ENCODE measurements at regions not wholly inside any gene's neighbourhood (a gene's known extent, or its start where the extent isn't known, plus 50 kb on each side); places are given as distances from the start of the nearest gene placed in this dataset.

DNA sequence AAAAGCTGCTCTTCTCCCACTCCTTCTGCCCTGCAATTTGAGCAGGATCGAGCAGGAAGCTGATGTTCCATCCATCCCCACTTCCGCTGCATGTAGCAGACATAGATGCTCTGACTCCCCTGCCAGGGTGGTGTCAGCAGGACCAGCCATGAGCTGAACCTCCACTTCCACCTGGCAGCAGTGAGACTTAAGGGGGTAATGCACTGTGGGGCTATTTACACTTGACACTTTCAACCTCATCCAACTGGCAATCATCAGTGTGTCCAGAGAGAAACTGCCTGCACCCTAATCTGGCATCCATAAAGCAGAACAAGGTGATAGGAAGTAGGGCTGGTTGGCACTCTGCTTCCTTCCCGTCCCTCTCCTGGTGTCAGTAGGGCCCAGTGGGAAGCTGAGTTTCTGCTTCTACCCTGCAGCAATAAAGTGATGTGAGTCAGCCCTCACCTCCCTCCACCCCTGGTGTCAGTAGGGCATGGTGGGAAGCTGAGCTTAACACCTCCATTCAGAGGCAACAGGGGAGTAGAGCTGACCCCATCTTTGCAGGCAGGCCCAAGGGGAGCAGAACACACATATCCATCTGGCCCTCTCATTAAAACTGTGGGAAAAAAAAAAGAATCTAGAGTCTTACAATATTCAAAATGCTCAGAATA lies 272.3 kb downstream of the PTPRU start:
- no peak for TF ChIP-seq SIN3A (IDR thresholded peaks at IDR 0.05; ENCODE audit: borderline replicate concordance, insufficient read depth, low read length)
- TF ChIP-seq POLR2AphosphoS5 (IDR thresholded peaks at IDR 0.05; ENCODE audit: low read depth, low read length): no peak

Measured in PFSK-1 (cell line).